Endothelial cell (in vitro differentiated cells): ENCODE measurements at regions not wholly inside any gene's neighbourhood (a gene's known extent, or its start where the extent isn't known, plus 50 kb on each side); places are given as distances from the start of the nearest gene placed in this dataset.

Experiments
- DNase-seq: peaks from one replicate; pipeline ENCODE4 v3.0.0; 2021; ENCODE audit warnings: low spot score
- H3K27ac Mint-ChIP-seq: one replicate; pipeline ENCODE4 v1.8.0; 2021; ENCODE audit warnings: mixed read lengths, inconsistent platforms; ENCODE audit not compliant: unreplicated experiment
- H3K27me3 Mint-ChIP-seq: one replicate; pipeline ENCODE4 v1.8.0; 2021; ENCODE audit warnings: mild to moderate bottlenecking, moderate library complexity, mixed read lengths, inconsistent platforms; ENCODE audit not compliant: unreplicated experiment
- H3K36me3 Mint-ChIP-seq: one replicate; pipeline ENCODE4 v1.8.0; 2021; ENCODE audit warnings: mild to moderate bottlenecking, low read depth, mixed read lengths, inconsistent platforms; ENCODE audit not compliant: unreplicated experiment
- H3K4me1 Mint-ChIP-seq: one replicate; pipeline ENCODE4 v1.8.0; 2021; ENCODE audit warnings: mild to moderate bottlenecking, mixed read lengths, inconsistent platforms; ENCODE audit not compliant: unreplicated experiment
- H3K4me3 Mint-ChIP-seq: one replicate; pipeline ENCODE4 v1.8.0; 2021; ENCODE audit warnings: mild to moderate bottlenecking, mixed read lengths, inconsistent platforms; ENCODE audit not compliant: unreplicated experiment
- H3K9me3 Mint-ChIP-seq: one replicate; pipeline ENCODE4 v1.8.0; 2021; ENCODE audit warnings: mixed read lengths, inconsistent platforms; ENCODE audit not compliant: unreplicated experiment
- CTCF ChIP-seq: fragments of 200-600 bp; sonication (generic); IDR thresholded peaks from one replicate; pipeline ENCODE4 v1.5.0; 2021; ENCODE audit warnings: antibody characterized with exemption; ENCODE audit not compliant: unreplicated experiment

- H3K27ac Mint-ChIP-seq: no peak overlapping the region
- no peaks in the 10 kb centered on the region for H3K9me3 Mint-ChIP-seq
Observed at GRCh38 chr10:65360497-65360896, 1565.3 kb upstream of the LRRTM3 start.

GRCh38 chr10:65365878-65366277 lies 1560.0 kb upstream of the LRRTM3 start:
- DNase-seq: no peak
- no peak overlapping the region for H3K4me3 Mint-ChIP-seq
- H3K36me3 Mint-ChIP-seq: no peaks in the 10 kb centered on the region
- no peaks in the 10 kb centered on the region for H3K4me1 Mint-ChIP-seq
- no peak overlapping the region for H3K27ac Mint-ChIP-seq
- no peak for TF ChIP-seq CTCF
- no peaks in the 10 kb centered on the region for H3K9me3 Mint-ChIP-seq
- H3K27me3 Mint-ChIP-seq: no peaks in the 10 kb centered on the region

More at GRCh38 chr10:65360497-65360896, 1565.3 kb upstream of the LRRTM3 start:
- Mint-ChIP-seq H3K4me1 (no peaks in the 10 kb centered on the region), H3K36me3 (no peaks in the 10 kb centered on the region), H3K4me3 (no peak overlapping the region), H3K27me3 (no peaks in the 10 kb centered on the region)
- no peak for DNase-seq
- no peak for TF ChIP-seq CTCF

GRCh38 chr10:65367706-65368105 lies 1558.1 kb upstream of the LRRTM3 start:
- no peak for DNase-seq
- no peaks in the 10 kb centered on the region for H3K36me3 Mint-ChIP-seq
- TF ChIP-seq CTCF: no peak
- H3K4me1 Mint-ChIP-seq: no peaks in the 10 kb centered on the region
- no peak overlapping the region for H3K4me3 Mint-ChIP-seq
- no peaks in the 10 kb centered on the region for H3K27me3 Mint-ChIP-seq
- H3K27ac Mint-ChIP-seq: no peak overlapping the region
- H3K9me3 Mint-ChIP-seq: no peaks in the 10 kb centered on the region

GRCh38 chr10:65375528-65375927 lies 1550.3 kb upstream of the LRRTM3 start:
- no peak overlapping the region for H3K4me3 Mint-ChIP-seq
- TF ChIP-seq CTCF: no peak
- DNase-seq: no peak
- H3K27me3 Mint-ChIP-seq: no peaks in the 10 kb centered on the region
- no peaks in the 10 kb centered on the region for H3K9me3 Mint-ChIP-seq
- no peak overlapping the region for H3K27ac Mint-ChIP-seq
- H3K4me1 Mint-ChIP-seq: peaks cover 3% of the 10 kb centered on the region
- no peaks in the 10 kb centered on the region for H3K36me3 Mint-ChIP-seq

- Mint-ChIP-seq H3K27ac (no peak overlapping the region), H3K36me3 (no peaks in the 10 kb centered on the region), H3K4me1 (peaks cover 3% of the 10 kb centered on the region), H3K27me3 (no peaks in the 10 kb centered on the region), H3K9me3 (no peaks in the 10 kb centered on the region), H3K4me3 (no peak overlapping the region)
- TF ChIP-seq CTCF: no peak
- DNase-seq: no peak
Observed at GRCh38 chr10:65377687-65378086, 1548.1 kb upstream of the LRRTM3 start.
